ENCODE measurements at regions not wholly inside any gene's neighbourhood (a gene's known extent, or its start where the extent isn't known, plus 50 kb on each side); places are given as distances from the start of the nearest gene placed in this dataset.

DNA sequence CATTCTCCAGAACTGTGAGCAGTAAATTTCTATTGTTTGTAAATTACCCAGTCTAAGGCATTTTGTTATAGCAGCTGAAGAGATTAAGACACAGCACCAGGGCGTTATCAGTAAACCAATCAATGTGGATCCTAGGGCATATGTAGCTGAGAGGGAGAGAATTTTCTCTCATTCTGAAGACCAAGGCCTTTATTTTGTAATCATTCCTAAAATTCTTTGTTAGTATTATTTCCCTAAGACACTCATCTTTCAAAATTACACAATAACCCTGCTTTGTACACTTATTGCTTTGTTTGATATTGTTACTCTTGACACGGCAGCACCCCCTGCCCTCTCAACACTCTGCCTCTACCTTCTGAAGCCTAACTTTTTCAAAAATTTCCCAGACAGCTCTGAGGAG lies 419.1 kb downstream of the SLC4A3 start:
- in situ Hi-C loops (cut with HindIII; ENCODE audit: extremely low pct_ligation_motif_present, low pct_unique_long_range_greater_than_20kb) (no loop called here), intact Hi-C loops (cut with micrococcal nuclease; ENCODE audit: unreplicated experiment) (no loop called here)
- no peaks in the 10 kb centered on the region; a peak in 1 of 5 replicates for H3K27me3 ChIP-seq (ENCODE audit: control insufficient read depth in 1 of 2, insufficient read depth in 2 of 2, low read length in 2 of 2)
- no peak overlapping the region for H3K4me2 ChIP-seq (ENCODE audit: low read depth, low read length)
- H3K4me1 ChIP-seq (ENCODE audit: insufficient read depth, low read length): no peaks in the 10 kb centered on the region
- no peak overlapping the region for H3K9ac ChIP-seq (ENCODE audit: insufficient read depth, low read depth, low read length)
- CTCF ChIA-PET (ENCODE audit: low intra/inter-chr PET ratio, low total read pairs): no interaction called here
- no peaks in the 10 kb centered on the region for H4K20me1 ChIP-seq (ENCODE audit: insufficient read depth, low read length)
- POLR2A ChIA-PET: no interaction called here
- no TSS peak for BruUV-seq (replicated peaks)
- H3K27ac ChIP-seq (ENCODE audit: extremely low read length, insufficient read depth, low read length): no peak overlapping the region
- no peak overlapping the region for H2AFZ ChIP-seq (ENCODE audit: low read length)
- DNase-seq (ENCODE audit: low spot score) (no peak), FAIRE-seq (no peak), ATAC-seq (no peak)
- H3K79me2 ChIP-seq (ENCODE audit: insufficient read depth, low read length): no peaks in the 10 kb centered on the region
- H3K4me3 ChIP-seq (replicated peaks in 1 of 3; ENCODE audit: insufficient read depth in 1 of 3, low read depth in 2 of 3, low read length in 3 of 3): no peak overlapping the region
- no peaks in the 10 kb centered on the region for H3K9me3 ChIP-seq (ENCODE audit: low read length)
- WGBS (ENCODE audit: low lambda C conversion rate): 0% methylated on average over 2 of the region's 2 CpGs
- no peaks in the 10 kb centered on the region for H3K36me3 ChIP-seq (replicated peaks in 1 of 2; ENCODE audit: control insufficient read depth in 1 of 2, insufficient read depth in 2 of 2, low read length in 2 of 2)
- TF ChIP-seq ZNF33B (CRISPR knock-in tag; IDR thresholded peaks at IDR 0.05): no peak
- TF ChIP-seq ZNF619 (CRISPR knock-in tag; IDR thresholded peaks at IDR 0.05): no peak
- TF ChIP-seq, protein P1, sequence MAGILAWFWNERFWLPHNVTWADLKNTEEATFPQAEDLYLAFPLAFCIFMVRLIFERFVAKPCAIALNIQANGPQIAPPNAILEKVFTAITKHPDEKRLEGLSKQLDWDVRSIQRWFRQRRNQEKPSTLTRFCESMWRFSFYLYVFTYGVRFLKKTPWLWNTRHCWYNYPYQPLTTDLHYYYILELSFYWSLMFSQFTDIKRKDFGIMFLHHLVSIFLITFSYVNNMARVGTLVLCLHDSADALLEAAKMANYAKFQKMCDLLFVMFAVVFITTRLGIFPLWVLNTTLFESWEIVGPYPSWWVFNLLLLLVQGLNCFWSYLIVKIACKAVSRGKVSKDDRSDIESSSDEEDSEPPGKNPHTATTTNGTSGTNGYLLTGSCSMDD (CRISPR knock-in tag; IDR thresholded peaks at IDR 0.05): no peak
- TF ChIP-seq, protein P2, sequence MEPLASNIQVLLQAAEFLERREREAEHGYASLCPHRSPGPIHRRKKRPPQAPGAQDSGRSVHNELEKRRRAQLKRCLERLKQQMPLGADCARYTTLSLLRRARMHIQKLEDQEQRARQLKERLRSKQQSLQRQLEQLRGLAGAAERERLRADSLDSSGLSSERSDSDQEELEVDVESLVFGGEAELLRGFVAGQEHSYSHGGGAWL (CRISPR knock-in tag; IDR thresholded peaks at IDR 0.05): no peak
- TF ChIP-seq ZNF614 (CRISPR knock-in tag; IDR thresholded peaks at IDR 0.05; ENCODE audit: borderline replicate concordance): no peak
- TF ChIP-seq TSC22D2 (CRISPR knock-in tag; IDR thresholded peaks at IDR 0.05; ENCODE audit: borderline replicate concordance): no peak
- TF ChIP-seq, protein P3, sequence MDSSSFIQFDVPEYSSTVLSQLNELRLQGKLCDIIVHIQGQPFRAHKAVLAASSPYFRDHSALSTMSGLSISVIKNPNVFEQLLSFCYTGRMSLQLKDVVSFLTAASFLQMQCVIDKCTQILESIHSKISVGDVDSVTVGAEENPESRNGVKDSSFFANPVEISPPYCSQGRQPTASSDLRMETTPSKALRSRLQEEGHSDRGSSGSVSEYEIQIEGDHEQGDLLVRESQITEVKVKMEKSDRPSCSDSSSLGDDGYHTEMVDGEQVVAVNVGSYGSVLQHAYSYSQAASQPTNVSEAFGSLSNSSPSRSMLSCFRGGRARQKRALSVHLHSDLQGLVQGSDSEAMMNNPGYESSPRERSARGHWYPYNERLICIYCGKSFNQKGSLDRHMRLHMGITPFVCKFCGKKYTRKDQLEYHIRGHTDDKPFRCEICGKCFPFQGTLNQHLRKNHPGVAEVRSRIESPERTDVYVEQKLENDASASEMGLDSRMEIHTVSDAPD (CRISPR knock-in tag; IDR thresholded peaks at IDR 0.05): no peak
- TF ChIP-seq, protein P4, sequence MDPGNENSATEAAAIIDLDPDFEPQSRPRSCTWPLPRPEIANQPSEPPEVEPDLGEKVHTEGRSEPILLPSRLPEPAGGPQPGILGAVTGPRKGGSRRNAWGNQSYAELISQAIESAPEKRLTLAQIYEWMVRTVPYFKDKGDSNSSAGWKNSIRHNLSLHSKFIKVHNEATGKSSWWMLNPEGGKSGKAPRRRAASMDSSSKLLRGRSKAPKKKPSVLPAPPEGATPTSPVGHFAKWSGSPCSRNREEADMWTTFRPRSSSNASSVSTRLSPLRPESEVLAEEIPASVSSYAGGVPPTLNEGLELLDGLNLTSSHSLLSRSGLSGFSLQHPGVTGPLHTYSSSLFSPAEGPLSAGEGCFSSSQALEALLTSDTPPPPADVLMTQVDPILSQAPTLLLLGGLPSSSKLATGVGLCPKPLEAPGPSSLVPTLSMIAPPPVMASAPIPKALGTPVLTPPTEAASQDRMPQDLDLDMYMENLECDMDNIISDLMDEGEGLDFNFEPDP (CRISPR knock-in tag; conservative IDR thresholded peaks at IDR 0.05): no peak
- TF ChIP-seq KMT2B (CRISPR knock-in tag; IDR thresholded peaks at IDR 0.05): no peak
- TF ChIP-seq, protein P5, sequence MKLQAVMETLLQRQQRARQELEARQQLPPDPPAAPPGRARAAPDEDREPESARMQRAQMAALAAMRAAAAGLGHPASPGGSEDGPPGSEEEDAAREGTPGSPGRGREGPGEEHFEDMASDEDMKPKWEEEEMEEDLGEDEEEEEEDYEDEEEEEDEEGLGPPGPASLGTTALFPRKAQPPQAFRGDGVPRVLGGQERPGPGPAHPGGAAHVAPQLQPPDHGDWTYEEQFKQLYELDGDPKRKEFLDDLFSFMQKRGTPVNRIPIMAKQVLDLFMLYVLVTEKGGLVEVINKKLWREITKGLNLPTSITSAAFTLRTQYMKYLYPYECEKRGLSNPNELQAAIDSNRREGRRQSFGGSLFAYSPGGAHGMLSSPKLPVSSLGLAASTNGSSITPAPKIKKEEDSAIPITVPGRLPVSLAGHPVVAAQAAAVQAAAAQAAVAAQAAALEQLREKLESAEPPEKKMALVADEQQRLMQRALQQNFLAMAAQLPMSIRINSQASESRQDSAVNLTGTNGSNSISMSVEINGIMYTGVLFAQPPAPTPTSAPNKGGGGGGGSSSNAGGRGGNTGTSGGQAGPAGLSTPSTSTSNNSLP (IDR thresholded peaks at IDR 0.05; ENCODE audit: low read depth, low read length): no peak
- TF ChIP-seq, protein P6, sequence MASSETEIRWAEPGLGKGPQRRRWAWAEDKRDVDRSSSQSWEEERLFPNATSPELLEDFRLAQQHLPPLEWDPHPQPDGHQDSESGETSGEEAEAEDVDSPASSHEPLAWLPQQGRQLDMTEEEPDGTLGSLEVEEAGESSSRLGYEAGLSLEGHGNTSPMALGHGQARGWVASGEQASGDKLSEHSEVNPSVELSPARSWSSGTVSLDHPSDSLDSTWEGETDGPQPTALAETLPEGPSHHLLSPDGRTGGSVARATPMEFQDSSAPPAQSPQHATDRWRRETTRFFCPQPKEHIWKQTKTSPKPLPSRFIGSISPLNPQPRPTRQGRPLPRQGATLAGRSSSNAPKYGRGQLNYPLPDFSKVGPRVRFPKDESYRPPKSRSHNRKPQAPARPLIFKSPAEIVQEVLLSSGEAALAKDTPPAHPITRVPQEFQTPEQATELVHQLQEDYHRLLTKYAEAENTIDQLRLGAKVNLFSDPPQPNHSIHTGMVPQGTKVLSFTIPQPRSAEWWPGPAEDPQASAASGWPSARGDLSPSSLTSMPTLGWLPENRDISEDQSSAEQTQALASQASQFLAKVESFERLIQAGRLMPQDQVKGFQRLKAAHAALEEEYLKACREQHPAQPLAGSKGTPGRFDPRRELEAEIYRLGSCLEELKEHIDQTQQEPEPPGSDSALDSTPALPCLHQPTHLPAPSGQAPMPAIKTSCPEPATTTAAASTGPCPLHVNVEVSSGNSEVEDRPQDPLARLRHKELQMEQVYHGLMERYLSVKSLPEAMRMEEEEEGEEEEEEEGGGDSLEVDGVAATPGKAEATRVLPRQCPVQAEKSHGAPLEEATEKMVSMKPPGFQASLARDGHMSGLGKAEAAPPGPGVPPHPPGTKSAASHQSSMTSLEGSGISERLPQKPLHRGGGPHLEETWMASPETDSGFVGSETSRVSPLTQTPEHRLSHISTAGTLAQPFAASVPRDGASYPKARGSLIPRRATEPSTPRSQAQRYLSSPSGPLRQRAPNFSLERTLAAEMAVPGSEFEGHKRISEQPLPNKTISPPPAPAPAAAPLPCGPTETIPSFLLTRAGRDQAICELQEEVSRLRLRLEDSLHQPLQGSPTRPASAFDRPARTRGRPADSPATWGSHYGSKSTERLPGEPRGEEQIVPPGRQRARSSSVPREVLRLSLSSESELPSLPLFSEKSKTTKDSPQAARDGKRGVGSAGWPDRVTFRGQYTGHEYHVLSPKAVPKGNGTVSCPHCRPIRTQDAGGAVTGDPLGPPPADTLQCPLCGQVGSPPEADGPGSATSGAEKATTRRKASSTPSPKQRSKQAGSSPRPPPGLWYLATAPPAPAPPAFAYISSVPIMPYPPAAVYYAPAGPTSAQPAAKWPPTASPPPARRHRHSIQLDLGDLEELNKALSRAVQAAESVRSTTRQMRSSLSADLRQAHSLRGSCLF (CRISPR knock-in tag; IDR thresholded peaks at IDR 0.05; ENCODE audit: borderline replicate concordance): no peak
- TF ChIP-seq ZNF234 (CRISPR knock-in tag; conservative IDR thresholded peaks at IDR 0.05): no peak
- TF ChIP-seq HCFC1 (IDR thresholded peaks at IDR 0.05; ENCODE audit: low read depth, low read length): no peak
- TF ChIP-seq SMARCE1 (IDR thresholded peaks at IDR 0.05; ENCODE audit: borderline replicate concordance): no peak
